HepG2 (cell line): ENCODE measurements at regions not wholly inside any gene's neighbourhood (a gene's known extent, or its start where the extent isn't known, plus 50 kb on each side); places are given as distances from the start of the nearest gene placed in this dataset.

ENCODE experiments used
- EHMT2 ChIP-seq: fragments of 200-600 bp; sonication (generic); IDR thresholded peaks from 2 replicates; pipeline ENCODE4 v1.7.0; 2017; ENCODE audit warnings: antibody characterized with exemption, low read depth, low read length, borderline replicate concordance
- MLLT10 ChIP-seq: sonication (generic); formaldehyde crosslinking; IDR thresholded peaks from 2 replicates; pipeline ENCODE4 v1.4.0; 2020; ENCODE audit warnings: missing genetic modification reagents
- PRMT3 ChIP-seq: sonication (generic); formaldehyde crosslinking; IDR thresholded peaks from 2 replicates; pipeline ENCODE4 v1.8.1; 2022; ENCODE audit warnings: low read depth, mild to moderate bottlenecking, moderate library complexity, missing genetic modification reagents, borderline replicate concordance
- SALL2 ChIP-seq: sonication (generic); formaldehyde crosslinking; IDR thresholded peaks from 2 replicates; pipeline ENCODE4 v1.8.1; 2023; ENCODE audit warnings: mild to moderate bottlenecking, missing genetic modification reagents, inconsistent platforms
- TBL1XR1 ChIP-seq: fragments of 150-350 bp; IDR thresholded peaks from 2 replicates; pipeline ENCODE4 v1.6.1; 2014; ENCODE audit warnings: borderline replicate concordance, low read length; ENCODE audit not compliant: partially characterized antibody
- XRCC5 ChIP-seq: fragments of 200-400 bp; formaldehyde crosslinking; optimal IDR thresholded peaks from 2 replicates; pipeline ENCODE3; 2017; ENCODE audit warnings: mild to moderate bottlenecking, low read length
- ZNF350 ChIP-seq: sonication (generic); formaldehyde crosslinking; IDR thresholded peaks from 2 replicates; pipeline ENCODE4 v1.4.0; 2020; ENCODE audit warnings: mild to moderate bottlenecking, low read depth, missing genetic modification reagents, borderline replicate concordance
- ZNF547 ChIP-seq: sonication (generic); formaldehyde crosslinking; IDR thresholded peaks from 2 replicates; pipeline ENCODE4 v1.5.1; 2020; ENCODE audit warnings: mild to moderate bottlenecking, missing genetic modification reagents
- ZNF556 ChIP-seq: sonication (generic); formaldehyde crosslinking; IDR thresholded peaks from 2 replicates; pipeline ENCODE4 v1.4.0; 2020; ENCODE audit warnings: mild to moderate bottlenecking, missing genetic modification reagents, borderline replicate concordance
- ZNF670 ChIP-seq: sonication (generic); formaldehyde crosslinking; IDR thresholded peaks from 2 replicates; pipeline ENCODE4 v1.8.0; 2022; ENCODE audit warnings: mild to moderate bottlenecking, missing genetic modification reagents, borderline replicate concordance
- ZNF713 ChIP-seq: sonication (generic); formaldehyde crosslinking; IDR thresholded peaks from 2 replicates; pipeline ENCODE4 v1.4.0; 2020; ENCODE audit warnings: mild to moderate bottlenecking, missing genetic modification reagents
- TF ChIP-seq, protein P1 (sequence below): sonication (generic); formaldehyde crosslinking; IDR thresholded peaks from 2 replicates; pipeline ENCODE4 v1.5.1; 2020; ENCODE audit warnings: missing genetic modification reagents, mild to moderate bottlenecking, borderline replicate concordance
- TF ChIP-seq, protein P2 (sequence below): sonication (generic); formaldehyde crosslinking; IDR thresholded peaks from 2 replicates; pipeline ENCODE4 v1.8.1; 2023; ENCODE audit warnings: mild to moderate bottlenecking, inconsistent platforms, moderate library complexity, missing genetic modification reagents, borderline replicate concordance
- TF ChIP-seq, protein P3 (sequence below): IDR thresholded peaks from 2 replicates; pipeline ENCODE4 v1.6.1; 2016; ENCODE audit warnings: low read depth, missing genetic modification reagents, missing compliant biosample characterization
- TF ChIP-seq, protein P4 (sequence below), 2 experiments: sonication (generic) in 1 of 2; formaldehyde crosslinking in 1 of 2; IDR thresholded peaks; 2 replicates each; pipeline versions ENCODE4 v1.4.0 to v1.6.1; 2016 to 2020; ENCODE audit warnings: borderline replicate concordance in 1 of 2, low read depth in 1 of 2, mild to moderate bottlenecking in 1 of 2, missing genetic modification reagents in 1 of 2

DNA sequence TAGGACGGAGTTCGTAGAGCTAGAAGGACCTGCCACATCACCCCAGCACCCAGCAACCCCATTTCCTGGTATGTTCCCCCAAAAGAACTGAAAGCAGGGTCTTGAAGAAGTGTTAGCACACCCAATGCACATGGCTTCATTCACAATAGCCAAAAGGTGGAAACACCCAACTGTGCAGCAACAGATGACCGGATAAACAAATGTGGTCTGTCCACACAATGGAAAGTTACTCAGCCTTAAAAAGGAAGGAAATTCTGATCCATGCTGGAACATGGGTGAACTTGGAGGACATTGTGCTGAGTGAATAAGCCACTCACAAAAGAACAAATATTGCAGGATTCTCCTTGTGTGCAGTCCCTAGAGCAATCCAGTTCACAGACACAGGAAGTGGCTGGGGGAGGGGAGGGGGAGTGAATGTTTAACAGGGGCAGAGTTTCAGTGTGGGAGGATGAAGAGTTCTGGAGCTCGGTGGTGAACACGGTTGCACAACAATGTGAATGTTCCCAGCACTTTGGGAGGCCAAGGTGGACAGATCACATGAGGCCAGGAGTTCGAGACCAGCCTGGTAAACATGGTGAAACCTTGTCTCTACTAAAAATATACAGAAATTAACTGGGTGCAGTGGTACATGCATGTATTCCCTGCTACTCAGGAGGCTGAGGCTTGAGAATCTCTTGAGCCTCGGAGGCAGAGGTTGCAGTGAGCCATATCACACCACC is 157.5 kb downstream of the NUP210 start (continued):
- TF ChIP-seq TBL1XR1 = peak; percentile 77
- peak; percentile 54; the same call in 1 of the 2 replicates for TF ChIP-seq ZNF670 (CRISPR knock-in tag)
- TF ChIP-seq, protein P1, sequence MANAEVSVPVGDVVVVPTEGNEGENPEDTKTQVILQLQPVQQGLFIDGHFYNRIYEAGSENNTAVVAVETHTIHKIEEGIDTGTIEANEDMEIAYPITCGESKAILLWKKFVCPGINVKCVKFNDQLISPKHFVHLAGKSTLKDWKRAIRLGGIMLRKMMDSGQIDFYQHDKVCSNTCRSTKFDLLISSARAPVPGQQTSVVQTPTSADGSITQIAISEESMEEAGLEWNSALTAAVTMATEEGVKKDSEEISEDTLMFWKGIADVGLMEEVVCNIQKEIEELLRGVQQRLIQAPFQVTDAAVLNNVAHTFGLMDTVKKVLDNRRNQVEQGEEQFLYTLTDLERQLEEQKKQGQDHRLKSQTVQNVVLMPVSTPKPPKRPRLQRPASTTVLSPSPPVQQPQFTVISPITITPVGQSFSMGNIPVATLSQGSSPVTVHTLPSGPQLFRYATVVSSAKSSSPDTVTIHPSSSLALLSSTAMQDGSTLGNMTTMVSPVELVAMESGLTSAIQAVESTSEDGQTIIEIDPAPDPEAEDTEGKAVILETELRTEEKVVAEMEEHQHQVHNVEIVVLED (CRISPR knock-in tag) = peak; percentile 29; the same call in 1 of the 2 replicates
- TF ChIP-seq, protein P2, sequence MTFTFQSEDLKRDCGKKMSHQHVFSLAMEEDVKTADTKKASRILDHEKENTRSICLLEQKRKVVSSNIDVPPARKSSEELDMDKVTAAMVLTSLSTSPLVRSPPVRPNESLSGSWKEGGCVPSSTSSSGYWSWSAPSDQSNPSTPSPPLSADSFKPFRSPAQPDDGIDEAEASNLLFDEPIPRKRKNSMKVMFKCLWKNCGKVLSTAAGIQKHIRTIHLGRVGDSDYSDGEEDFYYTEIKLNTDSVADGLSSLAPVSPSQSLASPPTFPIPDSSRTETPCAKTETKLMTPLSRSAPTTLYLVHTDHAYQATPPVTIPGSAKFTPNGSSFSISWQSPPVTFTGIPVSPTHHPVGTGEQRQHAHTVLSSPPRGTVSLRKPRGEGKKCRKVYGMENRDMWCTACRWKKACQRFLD (CRISPR knock-in tag) = peak; percentile 39; the same call in 1 of the 2 replicates
- no peak for TF ChIP-seq MLLT10
- peak; percentile 100 for TF ChIP-seq ZNF556 (CRISPR knock-in tag)
- TF ChIP-seq, protein P3, sequence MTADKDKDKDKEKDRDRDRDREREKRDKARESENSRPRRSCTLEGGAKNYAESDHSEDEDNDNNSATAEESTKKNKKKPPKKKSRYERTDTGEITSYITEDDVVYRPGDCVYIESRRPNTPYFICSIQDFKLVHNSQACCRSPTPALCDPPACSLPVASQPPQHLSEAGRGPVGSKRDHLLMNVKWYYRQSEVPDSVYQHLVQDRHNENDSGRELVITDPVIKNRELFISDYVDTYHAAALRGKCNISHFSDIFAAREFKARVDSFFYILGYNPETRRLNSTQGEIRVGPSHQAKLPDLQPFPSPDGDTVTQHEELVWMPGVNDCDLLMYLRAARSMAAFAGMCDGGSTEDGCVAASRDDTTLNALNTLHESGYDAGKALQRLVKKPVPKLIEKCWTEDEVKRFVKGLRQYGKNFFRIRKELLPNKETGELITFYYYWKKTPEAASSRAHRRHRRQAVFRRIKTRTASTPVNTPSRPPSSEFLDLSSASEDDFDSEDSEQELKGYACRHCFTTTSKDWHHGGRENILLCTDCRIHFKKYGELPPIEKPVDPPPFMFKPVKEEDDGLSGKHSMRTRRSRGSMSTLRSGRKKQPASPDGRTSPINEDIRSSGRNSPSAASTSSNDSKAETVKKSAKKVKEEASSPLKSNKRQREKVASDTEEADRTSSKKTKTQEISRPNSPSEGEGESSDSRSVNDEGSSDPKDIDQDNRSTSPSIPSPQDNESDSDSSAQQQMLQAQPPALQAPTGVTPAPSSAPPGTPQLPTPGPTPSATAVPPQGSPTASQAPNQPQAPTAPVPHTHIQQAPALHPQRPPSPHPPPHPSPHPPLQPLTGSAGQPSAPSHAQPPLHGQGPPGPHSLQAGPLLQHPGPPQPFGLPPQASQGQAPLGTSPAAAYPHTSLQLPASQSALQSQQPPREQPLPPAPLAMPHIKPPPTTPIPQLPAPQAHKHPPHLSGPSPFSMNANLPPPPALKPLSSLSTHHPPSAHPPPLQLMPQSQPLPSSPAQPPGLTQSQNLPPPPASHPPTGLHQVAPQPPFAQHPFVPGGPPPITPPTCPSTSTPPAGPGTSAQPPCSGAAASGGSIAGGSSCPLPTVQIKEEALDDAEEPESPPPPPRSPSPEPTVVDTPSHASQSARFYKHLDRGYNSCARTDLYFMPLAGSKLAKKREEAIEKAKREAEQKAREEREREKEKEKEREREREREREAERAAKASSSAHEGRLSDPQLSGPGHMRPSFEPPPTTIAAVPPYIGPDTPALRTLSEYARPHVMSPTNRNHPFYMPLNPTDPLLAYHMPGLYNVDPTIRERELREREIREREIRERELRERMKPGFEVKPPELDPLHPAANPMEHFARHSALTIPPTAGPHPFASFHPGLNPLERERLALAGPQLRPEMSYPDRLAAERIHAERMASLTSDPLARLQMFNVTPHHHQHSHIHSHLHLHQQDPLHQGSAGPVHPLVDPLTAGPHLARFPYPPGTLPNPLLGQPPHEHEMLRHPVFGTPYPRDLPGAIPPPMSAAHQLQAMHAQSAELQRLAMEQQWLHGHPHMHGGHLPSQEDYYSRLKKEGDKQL (CRISPR knock-in tag) = peak; percentile 87; the same call in 1 of the 2 replicates
- no peak for TF ChIP-seq PRMT3 (CRISPR knock-in tag)
- TF ChIP-seq ZNF350 (CRISPR knock-in tag) = peak; percentile 79
- peak; percentile 75 for TF ChIP-seq XRCC5
- TF ChIP-seq ZNF547 (CRISPR knock-in tag) = peak; percentile 62
- 0 out of 2 replicates have a peak, but pooled peaks have one; percentile 79 for TF ChIP-seq ZNF713 (CRISPR knock-in tag)
- TF ChIP-seq EHMT2 = peak; percentile 85; the same call in 1 of the 2 replicates
- no peak; the same call in 1 of the 2 replicates for TF ChIP-seq SALL2 (CRISPR knock-in tag)
- TF ChIP-seq, protein P4, sequence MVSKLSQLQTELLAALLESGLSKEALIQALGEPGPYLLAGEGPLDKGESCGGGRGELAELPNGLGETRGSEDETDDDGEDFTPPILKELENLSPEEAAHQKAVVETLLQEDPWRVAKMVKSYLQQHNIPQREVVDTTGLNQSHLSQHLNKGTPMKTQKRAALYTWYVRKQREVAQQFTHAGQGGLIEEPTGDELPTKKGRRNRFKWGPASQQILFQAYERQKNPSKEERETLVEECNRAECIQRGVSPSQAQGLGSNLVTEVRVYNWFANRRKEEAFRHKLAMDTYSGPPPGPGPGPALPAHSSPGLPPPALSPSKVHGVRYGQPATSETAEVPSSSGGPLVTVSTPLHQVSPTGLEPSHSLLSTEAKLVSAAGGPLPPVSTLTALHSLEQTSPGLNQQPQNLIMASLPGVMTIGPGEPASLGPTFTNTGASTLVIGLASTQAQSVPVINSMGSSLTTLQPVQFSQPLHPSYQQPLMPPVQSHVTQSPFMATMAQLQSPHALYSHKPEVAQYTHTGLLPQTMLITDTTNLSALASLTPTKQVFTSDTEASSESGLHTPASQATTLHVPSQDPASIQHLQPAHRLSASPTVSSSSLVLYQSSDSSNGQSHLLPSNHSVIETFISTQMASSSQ (IDR thresholded peaks at IDR 0.05; ENCODE audit: low read depth) = peak; percentile 95
- TF ChIP-seq, protein P4 (CRISPR knock-in tag; IDR thresholded peaks at IDR 0.05; ENCODE audit: borderline replicate concordance) = peak; percentile 98
